Skin of body (tissue), 1 donor: ENCODE measurements at regions not wholly inside any gene's neighbourhood (a gene's known extent, or its start where the extent isn't known, plus 50 kb on each side); places are given as distances from the start of the nearest gene placed in this dataset.

ENCODE experiments used
- DNase-seq: peaks from one replicate; lab custom pipeline; 2025; lab: John Stamatoyannopoulos, UW

DNA sequence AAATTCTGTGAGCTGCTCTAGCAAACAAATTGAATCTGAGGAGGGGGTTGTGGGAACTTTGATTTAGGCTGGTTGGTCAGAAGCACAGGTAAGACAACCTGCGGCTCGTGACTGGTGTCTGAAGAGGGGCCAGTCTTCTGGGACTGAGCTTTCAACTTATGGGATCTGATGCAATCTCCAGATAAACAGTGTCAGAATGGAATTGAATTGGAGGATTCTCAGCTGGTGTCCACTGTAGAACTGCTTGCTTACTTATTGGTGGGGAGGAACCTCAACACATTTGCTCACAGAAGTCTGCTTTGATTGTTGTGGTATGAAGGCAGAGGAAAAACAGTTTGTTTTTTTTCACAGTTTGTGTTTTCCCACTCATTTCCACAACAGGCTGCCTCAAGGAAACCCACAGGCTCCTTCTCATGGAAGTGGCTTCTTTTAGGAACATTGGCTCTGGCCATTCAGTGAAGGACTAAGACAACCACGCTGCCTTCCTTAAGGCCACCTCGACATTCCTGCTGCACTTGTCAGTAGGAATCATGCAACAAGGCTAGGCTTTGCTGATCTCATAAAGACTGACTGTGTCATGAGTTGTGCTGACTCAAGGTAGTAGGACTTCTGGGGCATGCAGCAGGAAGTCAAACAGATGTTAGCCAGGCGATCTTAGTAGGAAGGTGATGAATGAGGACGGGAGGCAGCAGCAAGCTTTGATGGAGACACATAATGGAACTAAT is 104.7 kb downstream of the TSN start:
- DNase-seq = no peak

DNA sequence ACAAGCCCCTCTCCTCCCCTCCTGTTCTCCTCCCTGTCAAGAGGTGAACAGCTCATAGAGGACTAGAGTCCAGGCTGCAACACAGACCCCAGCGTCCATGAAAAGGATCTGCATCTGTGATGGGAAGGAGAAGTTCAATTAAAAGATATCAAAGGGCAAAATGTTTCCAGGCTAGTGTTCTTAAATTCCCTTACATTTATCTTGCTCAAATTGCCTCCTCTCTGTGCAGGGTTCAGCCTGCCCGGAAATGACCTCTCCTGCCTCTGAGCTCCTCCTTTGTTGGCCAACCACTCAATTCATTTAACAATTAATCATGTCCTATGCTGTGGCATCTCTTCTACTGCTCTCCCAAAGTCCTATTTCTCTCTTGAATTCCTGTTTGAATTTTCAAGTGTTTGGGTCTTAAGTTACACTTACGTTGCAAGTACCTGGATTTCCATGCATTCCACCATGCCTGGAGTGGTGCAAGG is 105.3 kb downstream of the TSN start:
- no peak for DNase-seq

DNA sequence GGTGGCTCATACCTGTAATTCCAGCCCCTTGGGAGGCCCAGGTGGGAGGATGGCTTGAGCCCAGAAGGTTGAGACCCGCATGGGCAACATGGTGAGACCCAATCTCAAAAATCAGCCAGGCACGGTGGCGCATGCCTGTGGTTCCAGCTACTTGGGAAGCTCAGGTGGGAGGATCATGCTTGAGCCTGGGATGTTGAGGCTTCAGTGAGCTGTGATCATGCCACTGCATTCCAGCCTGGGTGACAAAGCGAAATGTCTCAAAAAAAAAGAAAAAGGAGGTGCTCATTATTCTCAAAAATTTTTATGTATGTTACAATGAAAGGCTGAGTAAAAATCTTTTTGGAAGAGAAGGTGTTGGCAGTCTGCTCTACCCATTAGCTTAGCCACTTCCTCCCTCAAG is 106.8 kb downstream of the TSN start:
- DNase-seq = no peak

DNA sequence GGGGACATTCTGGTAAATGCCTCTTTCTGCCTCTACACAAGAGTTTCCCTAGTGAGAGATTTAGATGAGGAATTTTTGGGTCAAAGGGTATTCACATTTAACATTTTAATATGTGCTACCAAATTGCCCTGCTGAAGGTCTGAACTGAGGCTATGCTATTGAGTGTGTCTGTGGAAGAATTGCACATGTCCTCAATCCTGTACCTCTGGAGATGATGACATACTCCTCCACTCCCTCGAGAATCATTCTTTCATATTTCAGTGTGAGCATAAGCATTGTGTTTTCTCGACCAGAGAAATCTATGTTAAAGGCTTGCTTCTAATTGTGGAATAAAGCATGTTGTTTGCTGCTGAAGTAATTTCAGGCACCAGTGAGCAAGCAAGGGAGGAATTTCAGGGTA is 110.5 kb downstream of the TSN start:
- no peak for DNase-seq

DNA sequence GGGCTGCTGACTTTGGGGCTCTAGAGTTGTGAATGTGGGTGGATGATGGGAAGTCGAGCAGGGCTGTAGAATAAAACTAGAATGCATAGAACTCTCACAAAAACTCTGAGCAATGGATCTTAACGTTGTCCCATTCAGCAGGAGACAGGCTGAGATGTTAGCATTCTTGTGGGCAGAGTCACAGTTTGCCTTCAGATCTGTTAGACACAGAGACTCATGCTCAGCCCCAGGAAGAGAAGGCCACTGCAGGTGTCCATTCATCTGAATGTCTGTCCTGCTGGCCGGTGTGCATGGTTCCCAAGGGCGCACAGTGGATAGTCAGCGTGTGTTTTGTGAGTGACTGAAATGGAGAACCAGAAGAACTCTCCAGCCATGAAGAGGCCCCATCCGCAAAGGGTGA is 111.3 kb downstream of the TSN start:
- DNase-seq = no peak

DNA sequence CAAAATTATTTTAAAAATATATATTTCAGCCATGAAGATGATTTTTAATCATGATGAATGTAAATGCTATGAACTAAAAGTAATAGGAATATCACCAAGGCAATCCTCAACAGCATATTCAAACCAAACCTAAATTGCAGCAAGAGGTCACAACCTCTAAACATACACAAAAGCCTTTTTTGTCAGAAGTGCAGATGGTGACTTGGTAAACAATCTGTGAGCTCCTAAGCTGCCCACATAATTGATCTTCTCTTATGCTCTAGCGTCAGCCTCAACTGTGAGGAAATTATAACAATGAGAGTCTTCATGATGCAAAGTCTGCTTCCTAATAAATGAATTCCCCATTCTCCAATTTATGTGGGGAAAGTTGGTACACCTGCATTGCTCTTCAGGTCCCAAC is 113.2 kb downstream of the TSN start:
- no peak for DNase-seq

DNA sequence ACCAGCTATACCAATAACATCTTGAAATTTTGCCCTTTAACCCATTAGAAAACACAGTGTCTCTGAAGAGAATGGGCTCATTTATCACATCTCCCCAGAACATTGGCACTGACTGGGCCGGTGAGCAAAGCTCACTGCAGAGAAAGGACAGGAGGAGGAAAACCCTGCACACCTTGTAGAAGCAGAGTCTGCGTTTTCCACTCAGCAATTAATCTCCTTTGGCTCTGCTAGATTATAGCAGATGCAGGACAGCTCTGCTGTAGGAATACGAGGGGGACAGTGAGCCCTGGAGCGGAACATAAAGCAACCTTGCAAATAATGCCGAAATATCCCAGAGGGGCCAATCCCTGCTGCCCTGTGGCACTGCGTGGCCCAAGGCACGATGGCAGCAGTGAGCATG is 113.9 kb downstream of the TSN start:
- no peak for DNase-seq

DNA sequence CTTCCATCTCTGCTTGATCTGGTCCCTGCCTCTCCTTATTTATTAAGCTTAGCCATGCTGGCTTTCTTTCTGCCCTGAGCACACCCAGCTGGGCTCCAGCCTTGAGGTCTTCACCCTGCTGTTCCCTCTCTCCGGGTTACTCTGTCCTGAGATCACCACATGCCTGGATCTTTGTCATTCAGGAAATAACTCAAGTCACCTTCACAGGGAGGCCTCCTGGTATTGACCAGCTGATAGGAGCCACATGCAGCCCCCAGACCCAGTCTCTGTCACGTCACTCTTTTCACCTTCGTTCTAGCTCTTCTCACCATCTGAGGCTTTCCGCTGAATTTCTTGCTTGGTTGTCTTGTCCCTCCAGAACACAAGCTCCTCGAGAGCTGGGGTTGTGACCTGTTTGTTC is 114.4 kb downstream of the TSN start:
- no peak for DNase-seq

DNA sequence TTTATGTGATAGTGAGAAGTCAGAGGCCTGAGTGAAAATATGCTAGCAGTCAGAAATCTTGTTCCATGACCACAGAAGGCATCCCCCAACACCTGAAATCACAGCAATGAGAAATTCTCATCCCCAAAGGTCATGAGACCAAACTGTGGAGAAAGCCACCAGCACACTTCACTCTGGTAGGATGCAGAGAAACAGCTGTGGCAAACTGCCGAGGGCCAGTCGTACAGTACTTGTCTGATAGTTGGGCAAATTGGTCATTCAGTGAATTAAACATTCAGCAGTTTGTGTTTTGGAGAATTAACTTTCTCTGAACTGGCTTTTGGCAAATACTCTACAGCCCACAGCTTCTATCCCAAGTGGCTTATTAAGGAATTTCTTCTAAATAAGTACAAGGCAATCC is 117.2 kb downstream of the TSN start:
- DNase-seq = no peak

DNA sequence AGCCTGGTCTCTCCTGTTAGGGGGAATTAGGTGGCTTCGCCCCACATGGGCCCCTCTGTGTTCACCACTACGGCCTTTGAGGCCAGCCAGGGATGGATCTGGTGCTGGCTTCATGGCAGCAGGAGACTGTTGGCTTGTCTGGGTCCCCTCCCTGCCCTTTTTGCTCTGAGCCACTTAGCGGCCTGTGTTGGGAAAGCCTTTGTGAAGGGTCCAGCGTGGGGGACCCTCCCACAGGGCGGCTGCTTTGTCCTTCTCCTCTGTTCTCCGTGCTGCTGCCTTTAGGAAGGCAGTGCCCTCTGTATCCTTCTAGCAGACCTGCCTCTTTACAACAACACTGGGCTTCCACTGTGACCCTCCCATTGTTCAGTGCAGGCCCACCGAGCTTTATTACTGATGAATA is 118.4 kb downstream of the TSN start:
- DNase-seq = no peak

DNA sequence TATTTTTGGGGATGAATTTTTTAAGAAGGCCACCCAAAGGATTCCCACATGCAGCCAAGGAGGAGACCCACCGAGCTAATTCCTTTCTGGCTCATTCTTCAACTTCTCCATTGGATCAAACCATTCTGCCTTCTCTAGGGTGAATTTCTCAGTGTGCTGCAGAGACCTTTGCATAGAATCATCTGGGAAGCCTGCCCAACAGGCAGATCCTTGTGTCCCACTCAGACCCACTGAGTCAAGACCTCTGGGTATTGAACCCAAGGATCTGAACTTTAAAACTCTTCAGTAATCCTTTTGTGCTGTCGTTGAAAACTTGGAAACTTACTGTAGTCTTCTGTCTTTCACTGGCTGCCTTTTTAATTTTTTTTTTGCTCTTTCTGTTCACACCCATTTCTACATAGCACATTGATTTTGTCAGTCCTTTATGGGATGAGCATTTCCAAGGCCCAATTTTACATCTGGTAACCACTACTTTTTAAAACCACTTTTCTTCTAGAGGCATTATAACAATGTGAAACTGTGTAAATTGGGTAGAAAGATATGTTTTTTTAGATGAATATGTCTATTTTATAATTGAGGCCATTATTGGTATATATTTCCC is 120.2 kb downstream of the TSN start:
- DNase-seq = peak; percentile 41

DNA sequence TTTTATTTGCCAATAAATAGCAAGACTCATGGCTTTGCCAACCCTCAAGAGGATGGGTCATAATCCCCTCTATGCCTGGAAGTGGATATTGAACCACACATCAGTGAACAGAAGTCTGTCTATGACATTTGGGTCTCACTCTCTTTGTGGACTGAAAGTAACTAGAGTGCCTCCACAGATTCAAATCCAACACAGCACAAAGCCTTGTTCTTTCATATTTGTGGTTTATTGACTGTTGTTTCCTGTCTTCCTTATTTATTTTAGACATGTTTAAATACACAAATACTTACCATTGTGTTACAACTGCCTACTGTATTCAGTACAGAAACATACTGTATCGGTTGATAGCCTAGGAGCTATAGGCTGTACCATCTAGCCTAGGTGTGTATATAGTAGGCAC is 121.9 kb downstream of the TSN start:
- no peak for DNase-seq

DNA sequence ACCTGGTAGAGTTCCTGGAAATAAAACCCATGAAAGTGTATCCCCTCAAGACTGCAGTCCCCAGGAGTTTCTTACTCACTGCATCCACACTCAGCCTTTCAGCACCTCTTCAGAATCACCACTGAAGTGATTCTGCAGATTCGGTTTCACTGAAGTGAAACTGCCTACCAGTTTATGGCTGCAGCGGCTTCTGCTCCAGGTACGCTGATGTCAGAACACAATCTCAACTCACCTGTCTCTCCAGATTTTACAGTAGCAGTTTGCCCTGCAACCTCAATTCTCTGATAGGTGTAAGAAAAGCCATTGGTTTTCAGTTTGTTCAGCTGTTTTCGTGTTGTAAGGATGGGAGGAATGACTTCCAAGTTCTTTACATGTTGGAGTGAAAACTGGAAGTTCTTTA is 124.8 kb downstream of the TSN start:
- no peak for DNase-seq

DNA sequence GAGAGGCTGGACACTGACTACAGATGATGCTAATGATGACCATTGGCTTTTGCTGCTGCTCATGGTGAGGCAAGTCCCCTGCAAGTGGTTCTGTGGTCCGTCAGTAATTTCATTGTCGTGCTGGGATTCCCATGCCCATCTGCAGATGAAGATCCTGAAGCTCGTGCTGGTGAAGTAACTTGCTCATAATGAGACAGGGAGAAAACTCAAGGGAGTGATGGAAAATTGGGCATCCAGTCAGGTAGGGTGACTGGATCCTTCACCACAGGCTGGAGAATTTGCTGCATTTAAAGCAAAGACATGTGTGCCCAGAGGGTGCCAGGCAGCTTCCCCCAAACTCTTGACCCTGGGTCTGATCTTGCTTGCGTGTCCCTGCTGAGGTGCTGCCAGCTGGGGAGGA is 125.6 kb downstream of the TSN start:
- no peak for DNase-seq

DNA sequence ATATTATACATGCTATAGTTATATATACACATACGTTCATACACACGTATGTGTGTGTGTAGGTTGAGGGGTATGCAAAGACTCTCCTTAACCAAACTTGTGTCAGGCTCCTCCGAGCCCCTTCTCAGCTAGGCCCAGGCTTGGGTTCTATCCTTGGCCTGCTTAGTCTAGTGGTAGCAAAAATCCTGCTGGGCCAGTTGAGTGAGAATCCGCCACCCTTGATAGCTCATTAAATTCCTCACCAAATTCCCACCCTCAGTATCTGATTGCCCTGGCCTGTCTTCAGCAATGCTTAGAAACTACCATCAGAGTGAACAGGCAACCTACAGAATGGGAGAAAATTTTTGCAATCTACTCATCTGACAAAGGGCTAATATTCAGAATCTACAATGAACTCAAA is 126.5 kb downstream of the TSN start:
- no peak for DNase-seq

DNA sequence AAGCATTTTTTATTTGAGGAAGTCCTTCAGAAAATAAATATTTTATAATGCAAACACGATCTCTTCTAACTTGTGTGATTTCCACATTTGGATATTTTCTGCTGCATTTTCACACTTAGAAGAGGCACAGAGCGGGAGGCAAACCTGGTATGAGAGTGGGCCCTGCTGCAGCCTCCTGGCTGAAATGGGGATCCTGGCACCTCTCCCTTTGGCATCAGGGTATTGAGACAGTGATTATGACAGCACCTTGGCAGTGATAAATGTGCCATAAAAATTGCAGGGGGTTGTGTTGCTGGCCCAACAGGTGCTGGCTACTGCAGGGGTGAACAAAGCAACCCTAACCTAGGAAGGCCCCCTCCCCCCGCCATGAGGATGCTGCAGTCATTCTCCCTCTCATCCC is 128.6 kb downstream of the TSN start:
- no peak for DNase-seq

DNA sequence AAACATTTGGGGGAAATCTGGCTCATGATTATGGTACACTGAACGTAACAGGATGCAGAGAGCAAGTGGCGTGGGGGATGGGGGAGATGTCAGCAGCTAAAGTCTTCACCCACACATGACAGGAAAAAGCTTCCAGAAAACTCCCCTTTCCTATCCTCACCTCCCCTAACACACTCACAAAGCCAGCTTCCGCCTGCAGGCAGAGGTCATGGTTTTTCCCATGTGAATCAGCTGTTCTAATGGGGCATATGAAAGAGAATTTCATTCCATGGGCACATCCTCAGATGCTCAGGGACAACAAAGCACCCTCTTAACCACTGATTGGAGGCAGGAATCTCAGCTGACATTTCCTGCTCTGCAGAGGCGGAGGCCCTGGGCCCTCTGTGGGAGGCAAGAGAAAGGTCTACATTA is 129.1 kb downstream of the TSN start:
- DNase-seq = peak; percentile 24

DNA sequence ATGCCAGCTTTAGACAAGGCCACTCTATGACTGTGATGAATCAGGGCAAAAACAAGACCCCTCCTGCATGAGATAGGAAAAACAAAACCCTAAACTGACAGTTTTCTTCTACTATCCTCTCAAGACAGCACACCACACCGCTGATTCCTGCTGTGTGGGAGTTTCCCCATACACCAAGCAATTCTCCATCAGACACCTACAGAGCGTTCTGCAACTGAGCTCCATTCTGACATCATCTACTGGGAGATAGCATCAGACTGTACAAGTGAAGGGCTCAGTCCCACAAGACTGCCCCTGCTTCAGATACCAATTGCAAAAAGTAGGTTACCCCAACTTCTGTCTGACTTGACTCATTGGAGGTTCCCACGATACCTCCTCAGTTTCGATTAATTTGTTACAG is 130.6 kb downstream of the TSN start:
- no peak for DNase-seq

DNA sequence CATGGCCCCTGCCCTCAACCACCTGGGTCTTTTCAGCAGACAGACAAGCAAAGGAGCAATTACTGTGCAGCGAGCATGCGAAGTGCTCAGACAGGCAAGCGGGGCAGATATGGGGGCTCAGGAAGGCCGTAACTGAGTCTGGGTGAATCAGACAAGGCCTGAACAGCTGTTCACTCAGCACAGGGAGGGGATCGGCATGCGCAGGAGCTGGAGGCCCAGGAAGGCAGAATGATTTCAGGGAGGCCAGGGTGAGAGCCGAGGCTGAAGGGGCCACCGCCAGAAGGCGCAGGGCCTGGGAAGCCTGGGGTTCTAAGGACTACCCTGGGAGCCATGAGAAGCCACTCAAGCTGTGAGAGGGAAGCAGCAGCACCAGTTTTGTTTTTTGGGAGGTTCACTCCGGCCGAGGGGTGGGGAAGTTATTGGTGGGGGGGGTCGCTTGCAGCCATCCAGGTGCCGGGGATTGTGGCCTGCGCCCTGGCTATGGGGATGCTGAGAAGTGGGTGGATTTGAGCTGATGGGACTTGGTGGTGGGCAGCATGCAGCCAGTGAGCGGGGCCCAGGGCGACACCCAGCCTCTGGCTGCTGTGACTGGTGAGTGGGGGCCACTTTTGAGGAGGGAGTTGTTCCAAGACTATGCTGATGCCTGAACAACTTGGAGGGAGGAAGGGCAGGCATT is 132.2 kb downstream of the TSN start:
- DNase-seq = no peak

DNA sequence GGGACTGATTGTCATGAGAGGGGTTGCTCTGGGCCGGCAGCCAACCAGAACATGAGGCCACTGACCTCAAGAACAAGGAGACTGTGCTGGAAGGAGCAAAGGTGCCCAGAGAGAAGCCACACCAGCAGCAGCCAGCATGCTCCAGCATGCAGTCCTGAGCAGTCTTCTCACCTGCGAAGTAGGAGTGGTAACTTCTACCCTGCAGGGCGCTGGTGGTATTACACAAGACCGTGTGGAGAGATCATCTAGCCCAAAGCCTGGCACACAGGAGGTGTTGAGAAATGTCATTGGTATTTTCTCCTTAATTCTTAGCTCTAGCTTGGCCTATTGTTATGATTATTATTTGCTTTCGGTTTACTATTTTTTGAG is 132.7 kb downstream of the TSN start:
- no peak for DNase-seq

DNA sequence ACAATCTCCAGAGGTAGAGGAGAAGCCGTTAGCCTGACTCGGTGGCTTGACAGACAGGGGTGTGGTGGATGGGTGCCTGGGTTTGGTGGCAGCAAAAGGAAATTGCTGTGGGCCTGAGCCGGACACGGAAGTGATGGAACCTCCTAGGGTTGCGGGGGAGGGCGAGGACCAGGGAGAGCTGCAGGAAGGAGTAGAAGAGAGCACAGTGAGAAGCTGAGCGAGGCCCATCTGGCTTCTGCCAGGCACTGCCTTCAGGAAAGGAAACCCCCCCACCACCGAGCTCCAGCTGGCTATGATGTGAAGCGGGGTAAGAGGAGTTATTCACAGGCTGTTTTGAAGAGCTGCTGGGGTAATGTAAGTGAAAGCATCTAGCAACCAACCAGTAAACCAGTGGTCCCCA is 134.6 kb downstream of the TSN start:
- no peak for DNase-seq

DNA sequence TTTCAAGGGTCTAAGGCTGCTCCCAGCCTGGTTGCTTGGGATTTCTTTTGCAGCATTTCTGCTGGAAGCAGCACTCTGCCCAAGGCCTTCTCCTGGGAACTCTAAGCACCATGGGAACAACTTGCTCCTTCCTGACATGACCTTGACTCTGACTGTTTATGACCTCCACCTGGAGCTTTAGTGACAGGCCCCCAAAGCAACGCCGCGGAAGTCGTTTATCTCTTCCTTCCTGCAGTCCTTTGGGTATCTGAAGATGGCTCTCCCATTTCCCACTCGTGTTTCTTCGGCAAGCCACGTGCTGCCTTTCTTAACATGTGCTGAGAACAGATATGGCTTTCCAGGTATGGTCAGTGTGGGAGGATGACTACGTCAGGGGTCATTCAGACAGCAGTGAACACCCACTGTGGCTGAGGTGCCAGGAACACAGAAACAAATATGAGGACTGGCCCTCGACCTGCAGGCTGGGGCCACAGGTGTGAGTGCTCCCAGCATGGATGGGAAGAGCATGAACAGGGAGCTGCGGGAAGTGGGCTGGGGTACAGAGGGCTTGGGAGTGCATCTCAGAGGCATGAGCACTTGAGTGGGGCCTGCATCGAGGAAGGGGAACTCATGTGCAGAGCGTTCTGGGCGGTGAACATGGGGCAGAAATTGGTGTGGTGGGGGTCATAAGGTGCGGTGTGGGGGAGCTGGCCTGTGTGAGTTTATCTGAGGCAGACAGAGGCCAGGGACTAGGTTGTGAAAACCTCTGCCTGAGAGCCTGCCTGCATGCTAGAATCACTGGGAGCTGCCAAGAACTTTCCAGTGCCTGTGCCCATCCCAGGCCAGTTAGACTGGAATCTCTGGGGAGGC is 140.5 kb downstream of the TSN start:
- no peak for DNase-seq
